HepG2 (cell line): ENCODE measurements at regions not wholly inside any gene's neighbourhood (a gene's known extent, or its start where the extent isn't known, plus 50 kb on each side); places are given as distances from the start of the nearest gene placed in this dataset.

Source experiments
- ATAC-seq: fragments of 200-7000 bp; cut with Tn5 transposase; 3 replicates; pipeline ENCODE4 v1.9.1; 2020; ENCODE audit warnings: mild to moderate bottlenecking, moderate library complexity
- BruUV-seq: library from RNA; stranded (reverse); fragments of 400-500 nt; replicated peaks from 2 replicates; lab custom pipeline; 2021; lab: Mats Ljungman, UMichigan
- CTCF ChIA-PET: fragments of 300-600 bp; formaldehyde crosslinking; extraction: SDS; loops from one replicate; lab custom pipeline; 2021; ENCODE audit warnings: low total read pairs, inconsistent platforms, low intra/inter-chr PET ratio; lab: Yijun Ruan, JAX
- POLR2A ChIA-PET: fragments of 350-600 bp; sonication (Branson Sonifier 250); formaldehyde crosslinking; loops from one replicate; lab custom pipeline; 2020; ENCODE audit warnings: antibody characterized with exemption, inconsistent platforms; lab: Yijun Ruan, JAX
- DNase-seq: peaks from one replicate; pipeline ENCODE4 v3.0.0-alpha.2; 2015; ENCODE audit warnings: low spot score
- FAIRE-seq: peaks from 3 replicates; lab custom pipeline; 2011; peaks lifted over from hg19 to GRCh38; lab: Jason Lieb, UNC
- H2AFZ ChIP-seq: one replicate; pipeline ENCODE4 v1.6.1; 2011; ENCODE audit warnings: low read length, inconsistent platforms
- H3K27ac ChIP-seq: fragments of 300-600 bp; 3 replicates; pipeline ENCODE4 v1.8.0; 2011; ENCODE audit warnings: mixed run types, mild to moderate bottlenecking, mixed read lengths, low read length, inconsistent platforms; ENCODE audit not compliant: insufficient read depth; ENCODE audit errors: extremely low read length
- H3K27me3 ChIP-seq, 2 experiments: fragments of 200-600 bp in 1 of 2; 2 replicates in 1 of 2; 3 replicates in 1 of 2; pipeline versions ENCODE4 v1.6.0 to v1.8.0; 2011; ENCODE audit warnings: low read length in 2 of 2, mild to moderate bottlenecking in 2 of 2, moderate library complexity in 2 of 2, inconsistent platforms in 1 of 2; ENCODE audit not compliant: insufficient read depth in 2 of 2, control insufficient read depth in 1 of 2
- H3K36me3 ChIP-seq, 2 experiments: fragments of 200-600 bp in 1 of 2; replicated peaks in 1 of 2; 2 replicates in 1 of 2; 3 replicates in 1 of 2; pipeline versions ENCODE4 v1.5.1 to v1.8.0; 2011; ENCODE audit warnings: low read length in 2 of 2, inconsistent platforms in 1 of 2; ENCODE audit not compliant: insufficient read depth in 2 of 2, control insufficient read depth in 1 of 2
- H3K4me1 ChIP-seq: 2 replicates; pipeline ENCODE4 v1.5.1; 2012; ENCODE audit warnings: low read length, inconsistent platforms; ENCODE audit not compliant: insufficient read depth
- H3K4me2 ChIP-seq: 2 replicates; pipeline ENCODE4 v1.6.0; 2011; ENCODE audit warnings: low read depth, low read length, inconsistent platforms
- H3K4me3 ChIP-seq, 3 experiments: fragments of 200-600 bp in 1 of 3; sonication (generic), shearing (Covaris generic) in 1 of 3; replicated peaks in 1 of 3; 2 replicates each; pipeline ENCODE4 v1.5.1; 2011 to 2016; ENCODE audit warnings: low read length in 3 of 3, inconsistent platforms in 2 of 3, low read depth in 2 of 3, mild to moderate bottlenecking in 2 of 3, control low read depth in 1 of 3, mixed read lengths in 1 of 3; ENCODE audit not compliant: insufficient read depth in 1 of 3
- H3K79me2 ChIP-seq: one replicate; pipeline ENCODE4 v1.6.1; 2011; ENCODE audit warnings: low read length, inconsistent platforms; ENCODE audit not compliant: insufficient read depth
- H3K9ac ChIP-seq: 2 replicates; pipeline ENCODE4 v1.6.0; 2011; ENCODE audit warnings: mild to moderate bottlenecking, low read depth, low read length, inconsistent platforms; ENCODE audit not compliant: insufficient read depth
- H3K9me3 ChIP-seq: 2 replicates; pipeline ENCODE4 v1.5.1; 2012; ENCODE audit warnings: mild to moderate bottlenecking, low read length
- H4K20me1 ChIP-seq: 2 replicates; pipeline ENCODE4 v1.6.0; 2011; ENCODE audit warnings: inconsistent platforms, mild to moderate bottlenecking, low read length, moderate library complexity; ENCODE audit not compliant: insufficient read depth
- ATF5 ChIP-seq: sonication (generic); formaldehyde crosslinking; IDR thresholded peaks from 2 replicates; pipeline ENCODE4 v1.4.0; 2020; ENCODE audit warnings: mild to moderate bottlenecking, low read depth, missing genetic modification reagents
- BHLHE40 ChIP-seq: IDR thresholded peaks from 2 replicates; pipeline ENCODE4 v1.6.1; 2011; ENCODE audit warnings: low read length, improper control_type of control experiment
- FUBP1 ChIP-seq: sonication (generic); formaldehyde crosslinking; IDR thresholded peaks from 2 replicates; pipeline ENCODE4 v1.5.1; 2020; ENCODE audit warnings: missing genetic modification reagents, mild to moderate bottlenecking, borderline replicate concordance
- HBP1 ChIP-seq: IDR thresholded peaks from 2 replicates; pipeline ENCODE4 v1.6.1; 2016; ENCODE audit warnings: low read depth, control low read depth
- HOMEZ ChIP-seq: IDR thresholded peaks from 2 replicates; pipeline ENCODE4 v1.6.1; 2016; ENCODE audit warnings: low read depth
- NAIF1 ChIP-seq: sonication (generic); formaldehyde crosslinking; IDR thresholded peaks from 2 replicates; pipeline ENCODE4 v1.5.0; 2020; ENCODE audit warnings: mild to moderate bottlenecking, missing genetic modification reagents, borderline replicate concordance
- NBN ChIP-seq: fragments of 450-650 bp; conservative IDR thresholded peaks from 2 replicates; pipeline ENCODE4 v1.6.1; 2017
- NFIC ChIP-seq: IDR thresholded peaks from 2 replicates; pipeline ENCODE4 v1.6.1; 2012; ENCODE audit warnings: mild to moderate bottlenecking, low read length, inconsistent platforms
- PAX8 ChIP-seq: sonication (generic); formaldehyde crosslinking; IDR thresholded peaks from 2 replicates; pipeline ENCODE4 v1.8.0; 2022; ENCODE audit warnings: mild to moderate bottlenecking, missing genetic modification reagents, borderline replicate concordance
- RBM22 ChIP-seq: fragments of 200-400 bp; formaldehyde crosslinking; optimal IDR thresholded peaks from 2 replicates; pipeline ENCODE3; 2017; ENCODE audit warnings: mild to moderate bottlenecking, low read length, moderate library complexity
- RFXAP ChIP-seq: sonication (generic); formaldehyde crosslinking; IDR thresholded peaks from 2 replicates; pipeline ENCODE4 v1.4.0; 2020; ENCODE audit warnings: missing genetic modification reagents, borderline replicate concordance
- SIX4 ChIP-seq: sonication (generic); formaldehyde crosslinking; IDR thresholded peaks from 2 replicates; pipeline ENCODE4 v1.4.0; 2020; ENCODE audit warnings: missing genetic modification reagents
- ZBTB49 ChIP-seq: sonication (generic); formaldehyde crosslinking; IDR thresholded peaks from 2 replicates; pipeline ENCODE4 v1.4.0; 2020; ENCODE audit warnings: missing genetic modification reagents, borderline replicate concordance
- ZNF124 ChIP-seq: sonication (generic); formaldehyde crosslinking; IDR thresholded peaks from 2 replicates; pipeline ENCODE4 v1.4.0; 2020; ENCODE audit warnings: missing genetic modification reagents
- ZNF550 ChIP-seq: sonication (generic); formaldehyde crosslinking; IDR thresholded peaks from 2 replicates; pipeline ENCODE4 v1.4.0; 2020; ENCODE audit warnings: mild to moderate bottlenecking, missing genetic modification reagents, borderline replicate concordance
- ZNF567 ChIP-seq: sonication (generic); formaldehyde crosslinking; IDR thresholded peaks from 2 replicates; pipeline ENCODE4 v1.8.1; 2023; ENCODE audit warnings: mild to moderate bottlenecking, missing genetic modification reagents, borderline replicate concordance
- ZNF703 ChIP-seq: sonication (generic); formaldehyde crosslinking; IDR thresholded peaks from 2 replicates; pipeline ENCODE4 v1.5.1; 2020; ENCODE audit warnings: missing genetic modification reagents, mild to moderate bottlenecking, moderate library complexity, borderline replicate concordance
- ZNF768 ChIP-seq: sonication (generic); formaldehyde crosslinking; IDR thresholded peaks from 2 replicates; pipeline ENCODE4 v1.4.0; 2020; ENCODE audit warnings: missing genetic modification reagents
- WGBS: methylation state at CpG from one replicate; pipeline ENCODE4 v1.1.6; 2017; ENCODE audit warnings: low lambda C conversion rate; 5-methylcytosine and 5-hydroxymethylcytosine counted together
- in situ Hi-C: cut with HindIII; loops from 2 replicates; pipeline ENCODE4 v1.10.0; 2017; ENCODE audit warnings: low pct_unique_long_range_greater_than_20kb; ENCODE audit not compliant: extremely low pct_ligation_motif_present
- intact Hi-C: fragments of 100-400 bp; cut with micrococcal nuclease; formaldehyde crosslinking; loops from one replicate; pipeline ENCODE4 v1.10.0; 2022; ENCODE audit not compliant: unreplicated experiment

GRCh38 chr14:48193893-48194292 lies 518.5 kb upstream of the MDGA2 start:
- ATAC-seq (no peak), DNase-seq (no peak), FAIRE-seq (no peak)
- ChIA-PET CTCF (no interaction called here), POLR2A (no interaction called here)
- intact Hi-C loops (no loop called here), in situ Hi-C loops (no loop called here)
- H3K27ac ChIP-seq = no peak overlapping the region
- no peaks in the 10 kb centered on the region for H3K27me3 ChIP-seq
- TF ChIP-seq HBP1 (CRISPR knock-in tag) (no peak), RBM22 (no peak), ZNF124 (CRISPR knock-in tag) (no peak), NFIC (no peak), ZNF703 (CRISPR knock-in tag) (no peak), RFXAP (CRISPR knock-in tag) (no peak), PAX8 (CRISPR knock-in tag) (no peak), NAIF1 (CRISPR knock-in tag) (no peak), FUBP1 (CRISPR knock-in tag) (no peak), ZBTB49 (CRISPR knock-in tag) (no peak), ZNF567 (CRISPR knock-in tag) (no peak), ATF5 (CRISPR knock-in tag) (no peak), ZNF768 (no peak), ZNF550 (CRISPR knock-in tag) (no peak), SIX4 (CRISPR knock-in tag) (no peak), HOMEZ (CRISPR knock-in tag) (no peak), BHLHE40 (no peak), NBN (no peak)
- no peaks in the 10 kb centered on the region for H4K20me1 ChIP-seq
- no peaks in the 10 kb centered on the region for H3K9me3 ChIP-seq
- no TSS peak for BruUV-seq
- H3K36me3 ChIP-seq = no peaks in the 10 kb centered on the region
- H3K79me2 ChIP-seq = no peaks in the 10 kb centered on the region
- no peak overlapping the region for H3K4me3 ChIP-seq
- no peaks in the 10 kb centered on the region for H3K4me1 ChIP-seq
- H3K9ac ChIP-seq = no peak overlapping the region
- 66% methylated on average over 13 of the region's 13 CpGs for WGBS
- no peak overlapping the region for H3K4me2 ChIP-seq
- no peak overlapping the region for H2AFZ ChIP-seq
